ENCODE measurements at regions not wholly inside any gene's neighbourhood (a gene's known extent, or its start where the extent isn't known, plus 50 kb on each side); places are given as distances from the start of the nearest gene placed in this dataset.

DNA sequence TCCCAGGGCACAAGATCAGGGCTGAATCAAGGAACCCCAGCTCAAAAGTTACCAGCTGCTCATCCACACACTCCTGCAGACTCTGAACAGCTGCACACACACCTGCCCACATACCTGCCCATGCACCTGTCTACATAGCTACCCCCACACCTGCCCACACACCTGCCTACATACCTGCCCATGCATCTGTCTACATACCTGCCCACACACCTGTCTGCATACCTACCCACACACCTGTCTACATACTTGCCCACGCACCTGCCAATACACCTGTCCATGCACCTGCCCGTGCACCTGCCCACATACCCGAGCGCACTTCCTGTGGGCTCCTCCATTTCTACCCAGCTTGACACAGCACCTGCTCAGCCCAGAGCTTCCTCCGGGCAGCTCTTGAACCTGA, 122.8 kb upstream of the AGAP1 start:
- peak; percentile 90 for DNase-seq

DNA sequence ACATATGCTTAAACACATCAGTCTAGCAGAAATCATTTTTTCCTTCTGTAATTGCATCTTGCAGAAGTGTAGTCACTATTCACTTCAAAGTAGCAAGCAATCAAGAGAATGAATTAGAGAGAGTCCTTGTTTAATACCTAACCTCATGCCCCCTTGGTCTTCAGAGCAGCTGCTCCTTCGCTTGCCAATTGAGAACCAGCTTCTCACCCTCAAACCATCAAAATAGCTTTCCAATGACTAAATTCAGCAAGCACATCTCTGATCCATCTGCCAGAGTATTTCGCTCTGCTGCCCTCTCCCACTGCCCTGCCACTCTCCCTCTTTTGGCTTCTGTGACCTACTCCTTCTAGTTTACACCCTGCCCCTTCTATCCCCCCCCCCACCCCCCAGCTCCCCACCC, 120.7 kb upstream of the AGAP1 start:
- no peak for DNase-seq

DNA sequence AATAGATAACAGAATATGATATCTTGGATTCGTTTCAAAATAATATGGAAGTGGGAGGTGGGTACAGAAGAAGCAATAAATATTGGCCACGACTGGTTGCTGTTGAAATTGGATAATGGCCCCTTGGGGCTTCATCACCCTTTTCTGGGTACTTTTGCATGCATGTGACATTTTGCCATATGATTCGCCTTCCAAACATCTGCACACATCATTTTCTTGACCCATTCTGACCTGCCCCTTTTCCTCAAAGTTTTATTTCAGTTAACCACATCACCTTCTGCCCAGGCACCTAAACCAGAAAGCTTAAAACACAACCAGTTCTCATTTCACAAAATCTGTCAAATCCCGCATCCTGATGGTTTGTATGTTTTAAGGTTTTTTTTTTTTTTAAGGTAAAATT, 116.7 kb upstream of the AGAP1 start:
- DNase-seq: no peak

DNA sequence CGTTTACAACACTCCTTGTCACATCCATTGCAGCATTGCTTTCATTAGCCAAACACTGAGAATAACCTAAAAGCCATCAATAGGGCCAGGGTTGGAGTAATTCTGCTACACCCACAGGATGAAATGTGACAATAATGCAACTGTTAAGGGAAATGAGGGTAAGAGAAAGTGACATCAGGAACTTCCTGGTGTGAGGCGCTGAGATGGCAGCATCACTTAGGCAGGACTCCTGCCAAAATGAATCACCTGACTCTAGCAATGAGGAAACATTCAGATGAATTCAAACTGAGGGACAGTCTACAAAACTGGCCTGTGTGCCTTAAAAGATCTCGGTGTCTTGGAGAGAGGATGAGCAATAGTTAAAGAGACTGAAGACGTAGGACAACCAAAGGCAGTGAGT, 115.6 kb upstream of the AGAP1 start:
- peak; percentile 27 for DNase-seq

DNA sequence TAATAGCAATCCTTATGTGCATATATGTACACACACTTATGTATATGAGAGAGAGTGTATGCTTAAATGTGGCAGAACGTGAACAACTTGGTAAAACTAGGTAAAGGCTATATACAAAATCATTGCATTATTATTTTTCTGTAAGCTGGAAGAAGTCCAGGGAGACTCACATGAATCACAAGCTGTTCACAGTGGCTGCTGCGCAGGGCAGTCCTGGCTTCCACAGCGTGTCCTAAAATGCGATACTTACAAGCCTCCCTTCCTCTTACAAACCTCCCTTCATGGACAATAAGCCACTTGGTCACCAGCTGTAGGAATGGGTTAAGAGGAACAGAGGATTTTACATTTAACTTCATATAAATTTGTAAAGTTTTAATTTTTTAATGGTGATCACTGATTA, 114.9 kb upstream of the AGAP1 start:
- no peak for DNase-seq

DNA sequence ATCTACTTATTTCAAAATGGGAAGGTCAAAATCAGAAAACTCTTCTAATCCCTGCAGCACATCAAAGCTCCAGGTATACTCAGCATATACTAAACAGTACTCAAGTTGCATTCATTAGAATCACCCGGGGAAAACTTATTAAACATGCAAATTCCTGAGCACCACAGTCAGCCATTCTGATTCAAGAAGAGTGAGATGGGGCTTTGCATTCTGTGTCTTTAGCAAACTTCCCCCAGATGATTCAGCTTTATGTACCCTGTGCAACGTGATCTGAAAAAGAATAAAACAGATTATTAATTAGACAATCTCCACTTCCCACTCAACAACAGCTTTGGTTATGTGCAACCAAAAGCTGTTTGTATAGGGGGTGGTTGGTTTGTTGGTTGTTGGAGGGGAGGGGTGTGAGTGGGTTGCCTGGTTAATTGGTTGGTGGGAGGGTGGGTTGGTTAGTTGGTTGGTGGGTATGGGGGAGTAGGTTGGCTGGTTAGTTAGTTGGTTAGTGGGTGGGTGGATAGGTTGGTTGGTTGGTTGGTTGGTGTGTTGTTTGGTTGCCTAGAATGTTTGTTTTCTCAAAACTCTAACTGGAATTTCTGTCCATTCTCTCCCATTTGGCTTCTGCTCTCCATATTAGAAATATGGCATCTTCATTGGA, 112.5 kb upstream of the AGAP1 start:
- DNase-seq: no peak

DNA sequence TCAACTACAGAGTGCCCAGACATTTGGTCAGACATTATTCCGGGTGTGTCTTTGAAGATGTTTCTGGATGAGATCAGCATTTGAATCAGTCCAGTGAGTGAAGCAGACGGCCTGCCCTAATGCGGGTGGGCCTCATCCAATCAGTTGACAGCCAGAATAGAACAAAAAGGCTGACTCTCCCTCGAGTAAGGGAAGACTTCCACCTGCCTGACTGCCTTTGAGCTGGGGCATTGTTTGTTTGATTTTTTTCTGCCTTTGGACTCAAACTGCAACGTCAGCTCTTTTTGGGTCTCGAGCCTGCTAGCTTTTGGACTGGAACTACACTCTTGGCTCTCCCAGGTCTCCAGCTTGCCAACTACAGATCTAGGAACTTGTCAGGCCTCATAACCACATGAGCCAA, 111.7 kb upstream of the AGAP1 start:
- no peak for DNase-seq

DNA sequence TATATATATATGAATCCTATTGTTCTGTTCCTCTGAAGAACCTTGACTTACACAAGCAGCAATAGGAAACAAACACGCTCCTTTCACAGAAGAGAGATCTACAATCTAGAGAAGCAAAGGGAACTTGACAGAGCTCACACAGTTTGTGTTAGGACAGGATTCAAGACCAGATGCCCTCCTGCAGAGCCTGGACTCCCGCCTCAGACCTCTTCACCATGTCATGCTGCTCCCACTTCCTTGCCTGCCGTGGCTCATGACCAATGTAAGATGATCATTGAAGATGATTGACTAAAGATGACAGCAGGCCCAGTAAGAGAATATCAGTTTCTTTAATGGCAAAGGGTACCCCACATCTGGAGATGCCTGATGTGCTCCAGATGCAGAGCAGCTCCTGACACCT, 111.2 kb upstream of the AGAP1 start:
- DNase-seq: no peak

DNA sequence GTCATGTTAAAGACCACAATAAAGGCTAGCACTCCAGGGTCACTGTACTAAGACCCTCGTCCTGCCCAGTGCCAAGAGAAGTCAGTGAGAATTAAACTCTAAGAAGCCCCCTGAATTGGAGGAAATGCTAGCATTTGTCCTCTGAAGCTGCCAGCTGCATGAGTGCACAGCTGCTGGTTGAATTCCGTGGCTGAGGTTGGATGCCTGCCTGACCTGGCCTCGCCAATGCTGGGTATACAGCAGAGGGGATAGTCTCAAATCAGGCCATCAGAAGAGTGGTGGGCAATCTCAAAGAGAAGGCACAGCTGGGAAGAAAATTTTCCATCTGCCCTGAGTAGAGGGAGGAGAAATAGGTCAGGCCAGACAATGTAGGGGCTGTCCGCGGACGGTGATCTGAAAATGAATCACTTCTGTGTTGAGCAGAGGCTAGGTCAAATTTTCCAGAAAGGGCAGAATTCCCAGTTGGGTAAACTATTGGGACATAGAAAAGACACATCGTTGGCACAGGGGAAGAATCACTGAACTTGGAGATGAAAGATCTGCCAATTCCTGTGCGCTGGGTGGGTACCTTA, 110.5 kb upstream of the AGAP1 start:
- DNase-seq: no peak

DNA sequence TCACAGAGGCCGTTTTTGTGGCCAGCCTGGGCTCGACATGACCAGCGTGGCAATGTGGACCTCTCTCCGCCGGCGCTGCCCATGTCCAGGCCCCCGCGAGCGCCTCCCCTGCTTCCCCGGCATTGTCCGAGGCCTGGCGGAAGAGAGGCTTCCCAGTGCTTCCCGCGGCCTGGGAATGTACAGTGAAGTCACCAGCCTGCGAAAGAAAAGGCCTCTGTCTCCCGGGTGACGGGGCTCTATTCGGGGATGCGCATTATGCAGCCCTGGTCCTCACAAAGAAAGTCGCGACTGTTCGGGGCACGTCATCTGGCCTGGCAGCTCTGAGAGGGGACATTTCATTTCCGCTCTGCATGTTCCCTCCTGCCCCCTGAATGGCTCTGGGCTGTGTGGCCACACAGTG, 109.2 kb upstream of the AGAP1 start:
- DNase-seq: no peak

DNA sequence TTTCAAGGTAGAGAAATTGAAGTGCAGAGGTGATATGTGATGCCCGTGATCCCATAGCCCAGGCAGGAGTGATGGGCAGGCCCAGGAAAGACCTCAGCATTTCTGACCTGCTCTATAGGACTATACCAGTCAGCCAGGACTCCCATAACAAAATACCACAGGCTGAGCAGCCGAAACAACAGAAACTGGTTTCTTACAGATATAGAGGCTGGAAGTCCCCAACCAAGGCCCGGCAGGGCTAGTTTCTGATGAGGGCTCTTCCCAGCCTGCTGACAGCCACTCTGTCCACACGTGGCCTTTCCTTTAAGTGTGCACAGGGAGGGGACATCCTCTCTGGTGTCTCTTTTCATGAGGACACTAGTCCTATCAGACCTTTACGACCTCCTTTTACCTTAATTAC, 104.2 kb upstream of the AGAP1 start:
- no peak for DNase-seq

DNA sequence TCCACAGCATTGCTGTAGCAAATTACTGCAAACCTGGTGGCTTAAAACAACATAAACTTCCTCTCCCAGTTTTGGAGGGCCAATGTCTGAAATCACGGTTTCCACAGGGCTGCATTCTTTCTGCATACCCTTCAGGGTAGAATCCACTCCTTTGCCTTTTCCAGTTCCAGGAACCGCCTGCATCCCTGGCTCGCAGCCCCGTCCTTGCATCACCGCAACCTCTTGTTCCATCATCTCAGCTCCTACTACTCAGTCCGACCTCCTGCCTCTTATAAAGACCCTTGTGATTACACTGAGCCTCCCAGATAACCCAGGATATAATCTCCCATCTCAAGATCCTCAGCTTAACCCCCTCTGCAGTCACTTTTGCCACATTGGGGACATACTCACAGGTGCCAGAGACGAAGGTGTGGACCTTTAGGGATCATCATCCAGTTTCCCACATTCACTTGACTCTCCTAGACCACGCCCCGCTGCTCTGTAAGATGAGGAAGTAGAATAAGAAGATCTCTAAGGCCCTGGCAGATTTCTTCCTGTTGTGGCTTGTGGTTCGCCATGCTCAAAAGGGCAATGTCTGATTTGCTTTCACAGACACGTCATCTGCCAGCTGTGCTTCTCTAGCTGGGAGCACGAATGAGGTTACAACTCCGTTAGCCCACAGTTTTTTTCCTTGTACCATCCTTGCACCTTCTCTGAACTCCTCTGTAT, 103.6 kb upstream of the AGAP1 start:
- DNase-seq: no peak

DNA sequence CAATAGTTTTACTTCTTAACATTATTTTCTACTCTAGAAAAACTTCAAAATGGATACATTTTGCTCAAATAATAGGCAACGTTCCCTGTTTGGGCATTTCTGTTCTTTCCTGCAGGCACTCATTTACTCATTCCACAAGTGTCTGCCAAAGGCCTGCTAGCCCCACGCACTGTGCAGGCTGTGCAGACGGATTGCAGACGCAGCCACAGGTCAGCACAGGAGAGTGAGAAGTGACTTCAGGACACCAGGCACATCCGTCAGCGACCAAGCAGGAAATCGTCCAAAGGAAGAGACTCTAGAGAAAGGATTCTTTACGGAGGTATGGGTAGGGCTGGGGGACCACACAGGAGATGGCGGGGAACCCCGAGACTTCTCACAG, 103.0 kb upstream of the AGAP1 start:
- DNase-seq: no peak

DNA sequence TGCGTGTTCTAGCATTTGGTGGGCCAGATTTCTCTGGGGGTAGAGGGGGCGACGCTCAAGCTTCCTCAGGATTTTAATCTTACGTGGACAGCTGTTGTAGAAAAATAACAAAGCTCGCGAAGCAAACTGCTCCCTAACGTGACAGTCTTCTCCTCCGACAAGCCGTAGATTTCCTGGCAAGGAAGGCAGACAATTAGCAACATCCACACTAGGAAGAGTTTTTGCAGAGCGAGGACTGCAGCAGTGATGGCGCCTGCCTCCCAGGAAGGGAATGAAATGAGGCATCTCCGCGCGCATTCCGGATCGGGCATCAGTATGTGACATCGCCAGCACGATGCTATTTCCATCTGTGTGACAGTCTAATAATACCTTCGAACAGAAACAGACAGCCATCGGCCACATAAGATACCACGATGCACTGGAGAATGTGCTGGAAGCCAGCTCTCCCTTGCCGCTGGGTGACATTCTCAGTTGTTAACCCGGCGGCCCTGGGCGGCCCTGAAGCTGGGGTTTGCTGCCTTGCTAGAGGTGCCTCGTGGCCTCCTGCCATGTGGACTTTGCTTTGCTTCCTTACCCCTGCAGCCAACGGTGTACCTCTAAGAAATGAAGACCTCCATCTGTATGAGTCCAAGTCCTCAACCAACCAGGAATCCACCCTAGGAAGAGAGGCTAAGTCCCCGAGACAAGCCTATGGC, 101.8 kb upstream of the AGAP1 start:
- DNase-seq: no peak

DNA sequence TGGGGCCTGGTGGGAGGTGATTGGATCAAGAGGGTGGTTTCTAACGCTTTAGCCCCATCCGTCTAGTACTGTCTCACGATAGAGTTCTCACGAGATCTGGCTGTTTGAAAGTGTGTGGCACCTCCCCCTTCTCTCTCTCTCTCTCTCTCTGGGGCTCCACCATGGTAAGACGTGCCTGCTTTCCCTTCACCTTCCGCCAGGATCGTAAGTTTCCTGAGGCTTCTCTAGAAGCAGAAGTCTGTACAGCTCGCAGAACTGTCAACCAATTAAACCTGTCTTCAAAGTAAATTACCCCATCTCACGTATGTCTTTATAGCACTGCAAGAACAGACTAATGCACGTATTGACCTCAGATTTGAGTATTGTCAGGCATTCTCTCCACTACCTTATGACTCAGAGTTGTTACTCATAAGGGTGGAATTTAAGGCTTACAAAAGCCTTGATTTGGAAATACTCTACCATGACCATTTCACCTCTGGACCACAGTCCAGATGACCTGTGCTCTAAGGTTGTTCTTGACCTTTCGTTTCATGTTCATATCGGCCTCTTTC, 99.5 kb upstream of the AGAP1 start:
- no peak for DNase-seq

DNA sequence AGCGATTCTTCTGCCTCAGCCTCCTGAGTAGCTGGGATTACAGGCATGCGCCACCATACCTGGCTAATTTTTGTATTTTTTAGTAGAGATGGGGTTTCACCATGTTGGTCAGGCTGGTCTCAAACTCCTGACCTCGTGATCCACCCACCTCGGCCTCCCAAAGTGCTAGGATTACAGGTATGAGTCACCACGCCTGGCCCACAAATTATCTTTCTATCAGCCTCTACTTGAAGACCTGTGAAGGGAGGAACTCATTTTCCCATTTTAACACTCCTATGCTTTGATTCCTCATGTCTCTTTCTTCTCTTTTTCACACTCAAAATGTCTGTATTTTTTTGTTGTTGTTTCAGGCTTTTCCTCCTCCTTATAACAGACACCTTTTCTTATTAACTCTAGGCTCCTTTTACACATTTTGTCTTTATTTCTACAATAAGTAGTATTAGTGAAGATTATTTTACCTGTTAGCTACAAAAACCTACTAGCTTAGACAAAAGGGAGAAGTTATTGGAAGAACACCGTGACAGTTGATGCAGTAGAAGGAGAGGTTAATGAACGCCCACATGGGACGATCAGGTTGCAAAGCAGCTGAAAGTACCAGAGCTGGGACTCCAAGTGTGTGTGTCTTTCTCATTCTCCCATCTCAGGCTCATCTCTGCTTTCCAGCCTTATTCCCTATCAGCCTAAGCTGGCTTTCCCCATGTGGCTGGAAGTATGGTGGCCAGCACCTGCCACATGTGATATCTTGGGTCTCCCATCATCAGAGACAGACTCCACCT, 97.6 kb upstream of the AGAP1 start:
- DNase-seq: no peak

DNA sequence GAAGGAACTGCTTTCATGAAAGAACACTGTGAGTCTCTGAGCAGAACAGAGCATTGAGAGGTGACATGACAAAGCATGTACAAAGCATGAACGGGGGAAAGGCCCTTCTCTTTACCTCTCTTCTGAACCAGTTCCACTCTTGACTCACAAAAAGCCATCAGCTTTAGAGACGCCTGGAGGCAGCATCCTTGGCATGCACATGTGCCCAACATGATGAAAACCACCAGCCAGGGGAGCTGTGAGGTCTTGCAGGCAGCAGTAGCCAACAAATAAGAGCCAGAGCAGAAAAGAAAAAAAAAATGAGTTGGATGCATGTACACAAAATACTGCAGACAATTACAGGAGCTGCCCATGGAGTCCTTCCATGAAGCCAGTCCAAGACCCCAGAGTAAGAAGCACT, 95.5 kb upstream of the AGAP1 start:
- no peak for DNase-seq

DNA sequence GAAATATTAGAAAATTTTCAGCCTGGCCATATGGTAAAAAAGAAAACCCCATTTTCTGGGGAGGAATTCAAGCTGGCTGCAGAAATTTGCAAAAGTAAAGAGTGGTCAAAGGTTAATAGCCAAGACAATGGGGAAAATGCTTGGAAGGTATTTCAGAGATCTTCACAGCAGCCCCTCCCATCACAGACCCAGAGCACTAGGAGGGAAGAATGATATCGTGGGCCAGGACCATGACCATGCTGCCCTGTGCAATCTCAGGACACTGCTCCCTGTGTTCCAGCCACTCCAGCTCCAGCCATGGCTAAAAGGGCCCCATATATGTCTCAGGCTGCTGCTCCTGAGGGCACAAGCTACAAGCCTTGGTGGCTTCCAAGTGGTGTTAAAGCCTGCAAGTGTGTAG, 93.9 kb upstream of the AGAP1 start:
- DNase-seq: no peak

DNA sequence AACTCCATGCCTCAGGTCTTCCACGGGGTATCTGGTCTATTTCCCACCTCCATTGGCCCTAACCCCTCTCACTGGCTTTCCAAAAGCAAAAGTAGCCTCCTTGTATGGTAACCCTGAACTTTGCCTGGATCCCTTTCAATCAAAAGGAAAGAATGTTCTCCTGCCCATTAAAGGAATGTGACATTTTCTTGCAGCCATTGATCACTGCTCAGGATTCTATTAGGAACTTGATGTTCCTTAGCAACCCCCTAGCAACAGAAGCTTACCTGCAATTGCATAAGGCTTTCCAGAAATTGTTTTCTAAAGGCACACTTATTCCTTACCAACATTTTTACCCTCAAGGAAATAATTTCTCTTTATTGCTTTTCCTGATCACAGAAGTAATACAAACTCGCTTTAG, 91.4 kb upstream of the AGAP1 start:
- DNase-seq: no peak

DNA sequence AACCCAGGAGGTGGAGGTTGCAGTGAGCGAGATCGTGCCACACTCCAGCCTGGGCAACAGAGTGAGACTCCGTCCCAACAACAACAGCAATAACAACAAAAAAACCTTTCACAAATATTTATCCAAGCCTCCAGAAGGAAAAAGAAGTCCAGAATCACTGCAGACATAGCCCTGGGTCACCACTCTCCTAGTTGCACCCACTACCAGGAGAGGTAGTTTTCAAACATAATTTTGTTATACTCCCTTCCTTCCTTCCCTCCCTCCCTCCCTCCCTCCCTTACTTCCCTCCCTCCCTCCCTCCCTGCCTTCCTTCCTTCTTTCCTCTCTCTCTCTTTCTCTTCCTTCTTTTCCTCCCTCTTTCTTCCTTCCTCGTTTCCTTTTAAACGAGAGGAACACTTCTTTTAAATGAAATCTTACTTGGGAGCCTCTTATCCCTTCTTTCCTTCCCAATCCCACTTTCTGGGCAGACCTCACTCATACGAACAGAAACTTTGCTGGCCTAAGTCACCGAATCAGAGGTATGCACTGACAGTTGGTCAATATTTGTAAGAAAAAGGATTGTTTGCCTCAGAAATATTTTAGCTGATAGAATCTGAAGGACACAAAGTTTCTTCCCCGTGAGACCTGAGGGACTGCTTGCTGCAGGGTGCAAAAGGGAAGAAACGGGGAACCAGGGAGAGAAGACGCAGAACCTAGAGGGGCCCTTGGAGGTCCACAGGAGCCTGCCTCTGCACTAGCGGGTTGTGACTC, 88.1 kb upstream of the AGAP1 start:
- DNase-seq: no peak

DNA sequence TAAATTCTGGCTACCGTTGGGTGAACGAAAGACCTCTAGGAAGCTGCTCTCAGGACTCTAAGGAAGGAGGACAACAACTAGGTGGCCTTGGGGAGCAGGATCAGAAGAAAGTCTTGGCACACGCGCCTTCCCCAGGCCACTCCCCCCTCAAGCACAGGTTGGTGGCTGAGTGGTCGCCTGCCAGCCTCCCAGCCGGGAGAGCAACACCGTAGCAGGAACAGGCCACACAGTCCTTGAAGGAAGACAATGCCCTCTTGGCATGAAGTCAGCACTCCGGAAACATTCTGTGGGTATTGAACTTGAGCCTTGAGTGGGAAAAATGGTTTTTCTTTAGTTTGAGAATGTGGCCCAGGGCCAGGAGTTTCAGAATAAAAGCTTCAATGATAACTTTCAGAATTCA, 87.4 kb upstream of the AGAP1 start:
- DNase-seq: peak; percentile 59

DNA sequence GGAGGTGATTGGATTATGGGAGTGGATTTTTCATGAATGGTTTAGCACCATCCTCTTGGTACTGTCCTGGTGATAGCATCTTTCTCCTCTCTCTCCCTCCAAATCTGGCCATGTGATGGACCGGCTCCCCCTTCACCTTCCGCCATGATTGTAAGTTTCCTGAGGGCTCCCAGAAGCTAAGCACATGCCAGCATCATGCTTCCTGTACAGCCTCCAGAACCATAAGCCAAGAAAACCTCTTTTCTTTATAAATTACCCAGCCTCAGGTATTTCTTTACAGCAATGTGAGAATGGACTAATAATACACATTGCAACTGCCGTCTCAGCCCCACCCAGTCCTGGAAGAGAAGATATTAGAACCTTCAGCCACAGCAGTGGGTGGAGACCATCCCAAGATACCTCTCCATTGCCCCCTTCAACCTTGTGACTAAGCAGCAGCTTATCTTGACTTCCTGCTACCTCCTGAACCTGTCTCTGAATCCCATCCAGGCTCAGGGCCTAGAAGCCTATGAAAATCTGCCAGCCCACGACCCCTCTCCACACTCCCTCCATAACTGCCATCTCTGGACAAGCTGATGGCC, 81.8 kb upstream of the AGAP1 start:
- no peak for DNase-seq
